ENCODE measurements at regions not wholly inside any gene's neighbourhood (a gene's known extent, or its start where the extent isn't known, plus 50 kb on each side); places are given as distances from the start of the nearest gene placed in this dataset.

DNA sequence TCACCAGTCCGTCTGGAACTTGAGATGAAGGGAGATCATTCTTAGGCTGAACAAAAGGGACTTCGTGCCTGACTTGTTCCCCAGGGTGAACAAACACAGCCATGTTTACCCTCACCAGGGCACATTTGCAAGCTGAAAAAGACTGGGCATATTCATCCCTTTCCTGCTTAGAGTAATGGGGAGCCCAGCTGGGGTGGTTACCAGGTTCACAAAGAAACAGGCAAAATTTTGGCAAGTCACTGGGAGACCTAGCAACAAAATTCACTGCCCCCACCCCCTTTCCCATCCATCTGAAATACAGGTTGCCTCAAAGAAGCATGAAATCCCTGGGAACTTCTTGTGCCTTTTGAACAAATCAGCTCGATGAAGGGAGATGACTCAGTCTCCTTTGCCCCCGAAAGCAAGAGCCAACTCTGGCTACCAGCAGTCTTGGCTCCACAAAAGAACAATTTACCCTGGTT lies 775.0 kb downstream of the SQOR start:
- DNase-seq (ENCODE audit: insufficient read length) (no peak), FAIRE-seq (no peak)

DNA sequence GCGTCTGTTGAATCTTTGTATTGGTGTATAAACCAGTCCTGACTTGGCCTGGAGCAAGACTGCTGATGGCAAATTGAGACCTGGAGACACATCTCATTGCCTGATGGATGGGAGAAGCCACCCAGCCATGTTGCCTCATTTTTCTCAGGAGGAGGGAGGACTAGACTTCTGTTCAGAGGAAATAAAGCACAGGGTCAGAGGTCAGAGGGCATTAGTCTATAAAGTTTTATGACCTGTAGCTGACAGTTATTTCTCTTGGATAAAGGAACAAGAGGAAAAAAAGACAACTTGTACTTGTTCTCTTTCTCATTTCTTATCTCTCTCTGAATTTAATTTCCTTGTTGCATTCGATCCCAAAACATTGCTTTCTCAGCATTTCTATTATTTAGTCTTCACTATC lies 775.9 kb downstream of the SQOR start:
- no peak for TF ChIP-seq TAF1 (IDR thresholded peaks at IDR 0.05; ENCODE audit: borderline replicate concordance, low read depth, low read length)
- no peak for TF ChIP-seq POLR2A (IDR thresholded peaks at IDR 0.05; ENCODE audit: low read depth, low read length)
- TF ChIP-seq POLR2AphosphoS5 (IDR thresholded peaks at IDR 0.05; ENCODE audit: low read depth, low read length): no peak
- DNase-seq (ENCODE audit: insufficient read length): no peak
- FAIRE-seq: no peak

More for the DNA sequence above, 775.0 kb downstream of the SQOR start:
- no peak for TF ChIP-seq TAF1 (IDR thresholded peaks at IDR 0.05; ENCODE audit: borderline replicate concordance, low read depth, low read length)
- TF ChIP-seq POLR2AphosphoS5 (IDR thresholded peaks at IDR 0.05; ENCODE audit: low read depth, low read length): no peak
- no peak for TF ChIP-seq POLR2A (IDR thresholded peaks at IDR 0.05; ENCODE audit: low read depth, low read length)

DNA sequence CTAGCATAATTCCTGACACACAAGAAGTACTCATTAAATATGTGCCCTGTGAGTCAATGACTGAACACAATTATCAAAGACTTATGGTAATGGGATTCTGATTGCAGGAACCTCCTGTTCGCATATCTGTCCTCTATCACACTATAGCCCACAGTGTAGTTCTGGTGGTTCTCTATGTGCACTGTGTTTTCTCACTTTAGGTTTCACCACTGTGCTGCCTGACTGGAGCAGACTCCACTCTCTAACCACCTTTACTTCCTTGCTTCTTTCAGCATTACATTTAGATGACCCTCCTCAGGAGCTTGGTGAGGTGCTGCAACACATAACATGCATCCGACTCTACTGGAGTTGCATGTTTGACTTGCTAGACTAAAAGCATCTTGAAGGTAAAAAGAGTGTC lies 777.1 kb downstream of the SQOR start:
- DNase-seq (ENCODE audit: insufficient read length) (no peak), FAIRE-seq (no peak)
- TF ChIP-seq TAF1 (IDR thresholded peaks at IDR 0.05; ENCODE audit: borderline replicate concordance, low read depth, low read length): no peak
- no peak for TF ChIP-seq POLR2AphosphoS5 (IDR thresholded peaks at IDR 0.05; ENCODE audit: low read depth, low read length)
- no peak for TF ChIP-seq POLR2A (IDR thresholded peaks at IDR 0.05; ENCODE audit: low read depth, low read length)

DNA sequence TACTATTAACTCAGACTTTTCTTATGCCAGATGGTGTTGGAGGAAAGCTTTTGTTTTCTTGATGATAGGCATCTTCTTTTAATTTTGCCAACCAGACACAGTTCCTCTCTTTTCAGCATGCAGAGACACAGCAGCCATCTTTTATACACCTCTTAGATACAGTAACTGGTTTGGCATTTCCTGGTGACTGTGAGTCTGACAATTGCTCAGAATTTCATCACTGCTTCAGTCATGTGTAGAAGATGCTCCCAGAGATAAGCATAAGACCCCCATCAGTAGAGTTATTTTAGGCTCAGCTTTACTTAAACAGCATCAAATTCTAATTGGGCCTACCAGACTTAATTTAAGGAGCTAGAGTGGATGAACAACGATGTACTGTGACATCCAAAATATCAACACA lies 779.0 kb downstream of the SQOR start:
- DNase-seq (ENCODE audit: insufficient read length) (no peak), FAIRE-seq (no peak)
- TF ChIP-seq POLR2A (IDR thresholded peaks at IDR 0.05; ENCODE audit: low read depth, low read length) (no peak), POLR2AphosphoS5 (IDR thresholded peaks at IDR 0.05; ENCODE audit: low read depth, low read length) (no peak), TAF1 (IDR thresholded peaks at IDR 0.05; ENCODE audit: borderline replicate concordance, low read depth, low read length) (no peak)

DNA sequence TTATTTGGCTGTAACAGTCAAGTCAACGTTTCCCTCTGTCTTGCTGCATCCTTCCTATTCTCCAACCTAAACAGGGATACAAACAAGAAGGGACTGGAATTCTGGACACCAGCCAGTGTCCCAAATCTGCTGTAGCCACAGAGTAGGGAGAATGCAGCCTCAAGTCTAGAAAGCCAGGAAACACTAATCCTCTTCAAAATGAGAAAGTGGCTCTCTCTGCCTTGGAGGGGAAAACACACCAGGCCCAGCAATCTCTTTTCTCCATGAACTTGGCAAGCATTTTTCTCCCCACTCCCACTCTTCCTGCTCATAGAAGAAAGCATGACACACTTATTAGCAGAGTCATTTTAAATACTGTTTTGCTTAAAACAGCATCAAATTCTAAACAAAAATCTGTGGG lies 781.7 kb downstream of the SQOR start:
- TF ChIP-seq POLR2AphosphoS5 (IDR thresholded peaks at IDR 0.05; ENCODE audit: low read depth, low read length) (no peak), POLR2A (IDR thresholded peaks at IDR 0.05; ENCODE audit: low read depth, low read length) (no peak), TAF1 (IDR thresholded peaks at IDR 0.05; ENCODE audit: borderline replicate concordance, low read depth, low read length) (no peak)
- FAIRE-seq: no peak

DNA sequence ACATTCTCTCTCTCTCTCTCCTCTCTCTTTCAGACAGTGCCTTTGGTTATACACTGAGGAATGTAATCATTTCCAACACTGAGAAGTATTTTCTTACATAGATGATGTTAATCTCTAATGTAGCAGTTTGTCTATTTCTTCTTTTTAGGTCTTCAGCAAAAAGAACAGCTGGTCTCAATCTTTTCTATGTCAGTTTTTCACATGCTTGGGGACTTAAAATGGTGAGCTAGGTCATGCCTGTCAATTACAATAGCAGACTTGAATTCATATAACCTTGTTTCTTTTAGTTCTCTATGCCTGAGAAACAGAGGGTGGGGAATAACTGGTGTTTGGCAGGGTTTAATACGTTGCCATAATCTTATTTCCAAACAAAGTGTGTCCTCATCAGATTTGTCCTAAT lies 786.2 kb downstream of the SQOR start:
- TF ChIP-seq POLR2AphosphoS5 (IDR thresholded peaks at IDR 0.05; ENCODE audit: low read depth, low read length): no peak
- TF ChIP-seq POLR2A (IDR thresholded peaks at IDR 0.05; ENCODE audit: low read depth, low read length): no peak
- no peak for TF ChIP-seq TAF1 (IDR thresholded peaks at IDR 0.05; ENCODE audit: borderline replicate concordance, low read depth, low read length)
- FAIRE-seq (no peak), DNase-seq (ENCODE audit: insufficient read length) (no peak)

More for the DNA sequence above, 781.7 kb downstream of the SQOR start:
- DNase-seq (ENCODE audit: insufficient read length): no peak

DNA sequence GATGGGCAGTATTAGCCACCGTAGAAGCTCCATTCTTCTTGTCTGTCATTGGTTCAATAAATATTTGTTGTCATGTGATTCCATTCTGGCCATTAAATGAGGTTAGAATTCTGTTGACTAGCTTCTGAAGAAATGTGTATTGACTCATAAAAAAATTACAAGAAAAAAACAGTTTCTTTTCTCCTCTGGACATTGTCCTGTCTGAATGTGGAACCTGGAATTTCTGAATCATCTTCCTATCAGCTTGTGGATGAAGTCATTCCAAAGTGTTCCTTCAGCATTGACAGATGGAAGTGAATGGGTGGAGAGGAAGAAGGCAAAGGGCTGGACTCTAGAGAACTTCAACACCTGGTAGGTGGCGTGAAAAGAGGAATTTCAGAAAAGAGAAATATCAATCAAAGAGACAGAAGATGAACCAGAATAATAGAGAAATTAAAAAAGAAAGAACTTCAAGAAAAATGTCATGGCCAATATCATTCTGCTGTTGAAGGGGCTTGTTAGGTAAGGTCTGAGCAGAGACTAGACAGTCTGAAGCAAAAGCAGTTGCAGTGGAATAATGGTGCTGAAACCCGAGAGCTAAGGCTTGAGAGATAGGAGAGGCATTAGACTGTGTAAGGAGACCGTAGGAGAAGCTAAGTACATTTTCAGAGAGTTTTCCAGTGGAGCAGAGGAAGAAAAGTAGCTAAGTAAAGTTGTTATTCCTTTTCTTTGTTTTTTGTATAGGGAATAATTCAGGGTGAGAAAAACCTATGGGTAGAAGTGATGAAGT lies 806.6 kb downstream of the SQOR start:
- no peak for DNase-seq (ENCODE audit: insufficient read length)
- TF ChIP-seq POLR2A (IDR thresholded peaks at IDR 0.05; ENCODE audit: low read depth, low read length) (no peak), TAF1 (IDR thresholded peaks at IDR 0.05; ENCODE audit: borderline replicate concordance, low read depth, low read length) (no peak), POLR2AphosphoS5 (IDR thresholded peaks at IDR 0.05; ENCODE audit: low read depth, low read length) (no peak)
- no peak for FAIRE-seq

DNA sequence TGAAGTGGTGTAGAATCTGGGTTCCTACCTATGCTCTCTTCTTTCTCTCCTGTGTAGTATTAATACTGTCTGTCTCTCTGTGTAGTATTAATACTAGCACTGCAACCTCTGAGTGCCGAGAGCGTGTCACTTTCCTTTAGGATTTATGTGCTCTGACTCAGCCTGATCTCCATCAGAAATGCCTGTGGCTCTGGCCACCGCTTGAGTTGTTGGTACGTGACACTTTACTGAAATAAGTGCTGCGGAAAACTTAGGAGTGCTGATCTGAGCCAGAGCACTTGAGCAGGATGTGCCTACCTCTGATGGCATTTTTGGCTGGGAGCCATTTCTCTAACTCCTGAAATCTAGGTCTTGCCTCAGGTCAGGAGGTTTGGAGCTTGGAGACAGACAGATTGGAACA lies 807.4 kb downstream of the SQOR start:
- no peak for FAIRE-seq
- TF ChIP-seq POLR2A (IDR thresholded peaks at IDR 0.05; ENCODE audit: low read depth, low read length): no peak
- no peak for TF ChIP-seq TAF1 (IDR thresholded peaks at IDR 0.05; ENCODE audit: borderline replicate concordance, low read depth, low read length)
- TF ChIP-seq POLR2AphosphoS5 (IDR thresholded peaks at IDR 0.05; ENCODE audit: low read depth, low read length): no peak

DNA sequence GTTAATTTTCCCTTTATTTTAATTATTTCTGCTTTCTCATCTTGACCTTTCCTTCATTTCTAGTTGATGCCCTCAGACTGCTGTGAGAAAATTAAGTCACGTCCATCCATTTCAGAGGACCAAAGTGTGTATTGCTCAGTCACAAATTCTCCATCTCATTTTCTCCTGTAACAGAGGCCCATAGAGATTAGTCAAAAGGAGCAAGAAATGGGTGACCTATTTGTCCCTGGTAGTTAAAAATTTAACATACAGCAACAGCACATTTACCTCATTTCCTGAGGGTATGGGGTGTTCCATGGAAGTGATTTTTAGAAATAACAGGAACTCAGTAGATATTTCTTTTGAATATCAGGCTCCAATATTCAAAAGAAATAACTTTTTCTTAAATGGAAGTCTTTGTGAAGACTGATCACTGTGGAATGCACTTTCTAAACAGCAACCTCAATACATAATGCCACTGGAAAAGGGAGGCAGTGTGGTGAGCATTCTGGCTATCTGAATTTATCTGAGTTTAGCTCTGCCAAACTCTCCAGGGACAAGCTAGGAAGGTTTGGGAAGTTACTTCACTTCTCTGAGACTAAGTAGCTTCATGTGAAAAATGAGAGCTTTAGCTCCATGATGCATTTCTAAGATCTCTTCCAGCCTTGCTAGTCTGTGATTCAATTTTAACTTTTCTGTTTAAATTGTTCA lies 808.2 kb downstream of the SQOR start:
- TF ChIP-seq POLR2AphosphoS5 (IDR thresholded peaks at IDR 0.05; ENCODE audit: low read depth, low read length) (no peak), POLR2A (IDR thresholded peaks at IDR 0.05; ENCODE audit: low read depth, low read length) (no peak), TAF1 (IDR thresholded peaks at IDR 0.05; ENCODE audit: borderline replicate concordance, low read depth, low read length) (no peak)
- DNase-seq (ENCODE audit: insufficient read length) (no peak), FAIRE-seq (no peak)

More for the DNA sequence above, 807.4 kb downstream of the SQOR start:
- DNase-seq (ENCODE audit: insufficient read length): no peak

DNA sequence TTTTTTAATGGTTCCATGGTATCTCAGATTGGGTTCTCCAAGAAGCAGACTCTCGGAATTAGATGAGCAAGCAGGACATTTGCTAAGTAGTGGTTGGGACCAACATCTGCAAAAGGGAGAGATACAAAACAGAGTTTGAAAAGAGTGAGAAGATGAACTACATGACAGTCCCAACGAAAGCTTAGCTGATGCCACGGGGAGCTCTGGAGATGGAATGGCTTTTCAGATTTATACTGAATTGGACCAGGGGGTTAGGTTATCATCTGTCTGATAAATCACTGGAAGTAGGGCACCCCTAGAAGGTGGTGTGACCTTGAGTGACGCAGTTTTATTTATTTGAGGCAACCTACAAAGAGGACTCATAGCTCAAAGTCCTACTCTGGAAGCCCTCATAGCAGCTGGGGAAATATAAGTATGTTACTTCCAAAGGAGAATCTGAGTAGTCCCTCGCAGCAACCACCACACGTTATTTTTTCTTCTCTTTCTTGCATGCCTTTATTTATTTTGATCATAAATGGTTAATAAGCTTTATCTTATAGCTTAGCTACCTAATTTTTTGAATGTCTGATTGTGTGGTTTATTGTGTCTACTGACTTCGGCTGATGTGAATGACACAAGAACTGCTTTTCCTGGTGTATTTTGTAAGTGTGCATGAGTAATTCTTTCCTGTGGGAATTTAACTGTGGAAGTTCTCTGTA lies 815.4 kb downstream of the SQOR start:
- DNase-seq (ENCODE audit: insufficient read length) (no peak), FAIRE-seq (no peak)
- TF ChIP-seq TAF1 (IDR thresholded peaks at IDR 0.05; ENCODE audit: borderline replicate concordance, low read depth, low read length): no peak
- no peak for TF ChIP-seq POLR2A (IDR thresholded peaks at IDR 0.05; ENCODE audit: low read depth, low read length)
- no peak for TF ChIP-seq POLR2AphosphoS5 (IDR thresholded peaks at IDR 0.05; ENCODE audit: low read depth, low read length)

DNA sequence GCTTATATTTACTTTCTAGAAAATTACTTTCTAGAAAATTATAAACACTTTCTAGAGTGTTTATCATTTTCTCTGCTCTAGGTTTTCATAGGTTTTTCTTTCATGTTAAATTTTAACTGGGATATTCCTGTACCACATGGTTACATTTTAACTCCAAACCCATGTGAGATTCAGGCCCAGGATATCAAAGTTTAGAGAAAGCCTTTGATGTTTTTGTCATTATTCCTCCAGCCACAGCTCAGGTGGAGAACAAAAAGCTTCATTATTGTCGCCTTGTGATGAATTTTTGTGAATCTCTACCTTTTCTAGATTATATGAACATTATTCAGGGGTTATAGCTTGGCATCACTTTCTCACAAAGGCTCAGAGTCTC lies 816.0 kb downstream of the SQOR start:
- FAIRE-seq (no peak), DNase-seq (ENCODE audit: insufficient read length) (no peak)
- TF ChIP-seq POLR2A (IDR thresholded peaks at IDR 0.05; ENCODE audit: low read depth, low read length): no peak
- TF ChIP-seq TAF1 (IDR thresholded peaks at IDR 0.05; ENCODE audit: borderline replicate concordance, low read depth, low read length): no peak
- no peak for TF ChIP-seq POLR2AphosphoS5 (IDR thresholded peaks at IDR 0.05; ENCODE audit: low read depth, low read length)

Measured in GM12892 (cell line).